ENCODE measurements at regions not wholly inside any gene's neighbourhood (a gene's known extent, or its start where the extent isn't known, plus 50 kb on each side); places are given as distances from the start of the nearest gene placed in this dataset.

- TF ChIP-seq YY1 (IDR thresholded peaks at IDR 0.05; ENCODE audit: insufficient read depth, insufficient read length) (no peak), SUZ12 (IDR thresholded peaks at IDR 0.05; ENCODE audit: extremely low read depth, insufficient read depth, insufficient read length) (no peak)
Measured at GRCh38 chr1:190759807-190760206, 282.1 kb upstream of the BRINP3 start.

Data from NT2/D1 (cell line).